ENCODE measurements at regions not wholly inside any gene's neighbourhood (a gene's known extent, or its start where the extent isn't known, plus 50 kb on each side); places are given as distances from the start of the nearest gene placed in this dataset.

- TF ChIP-seq CTCF (IDR thresholded peaks at IDR 0.05) (no peak), POLR2A (IDR thresholded peaks at IDR 0.05) (no peak)
These were observed 138.0 kb downstream of the UTRN start for GRCh38 chr6:144423167-144423566.
